ENCODE measurements at regions not wholly inside any gene's neighbourhood (a gene's known extent, or its start where the extent isn't known, plus 50 kb on each side); places are given as distances from the start of the nearest gene placed in this dataset.

DNA sequence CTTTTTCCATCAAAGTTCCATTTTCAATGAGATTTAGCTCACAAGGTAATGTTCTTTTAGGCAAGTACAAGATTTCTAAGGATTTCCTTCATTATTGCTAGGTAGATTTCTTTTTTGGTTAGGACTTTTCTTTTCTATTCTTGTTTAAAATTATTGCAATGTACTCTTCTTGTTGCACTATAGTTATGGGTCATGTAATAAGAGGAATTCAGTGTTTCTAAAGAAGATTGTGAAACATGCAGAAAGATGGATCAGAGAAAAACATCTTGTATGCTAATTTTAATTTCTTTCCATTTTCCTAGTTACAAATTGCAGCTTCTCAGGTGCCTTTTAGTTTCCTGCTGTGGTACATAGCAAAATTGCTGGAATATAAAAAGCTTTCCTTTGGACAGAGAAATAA lies 56.1 kb downstream of the BTG1 start:
- TF ChIP-seq GATA3 (IDR thresholded peaks at IDR 0.05; ENCODE audit: low read depth, low read length), result no peak
- no peak for TF ChIP-seq GATA2 (IDR thresholded peaks at IDR 0.05; ENCODE audit: low read depth, low read length)

DNA sequence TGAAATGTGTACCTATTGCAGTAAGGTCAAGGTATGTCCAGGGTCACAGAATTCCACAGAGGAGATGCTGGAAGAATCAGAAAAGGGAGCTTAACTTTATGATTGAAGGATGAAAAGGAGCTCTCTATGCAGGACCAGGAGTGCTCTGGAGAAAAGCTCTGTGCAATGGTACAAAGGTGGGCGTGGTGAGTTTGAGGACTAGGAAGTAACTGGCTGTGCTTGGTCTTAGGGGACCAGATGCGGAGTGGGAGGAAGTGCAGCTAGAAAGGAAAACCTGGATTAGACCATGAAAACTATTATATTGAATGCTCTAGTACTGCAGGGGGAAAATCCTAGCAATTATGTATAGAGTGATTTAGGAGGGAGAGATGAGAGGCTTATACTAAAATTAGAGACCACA lies 56.8 kb downstream of the BTG1 start:
- no peak for TF ChIP-seq GATA3 (IDR thresholded peaks at IDR 0.05; ENCODE audit: low read depth, low read length)
- no peak for TF ChIP-seq GATA2 (IDR thresholded peaks at IDR 0.05; ENCODE audit: low read depth, low read length)

DNA sequence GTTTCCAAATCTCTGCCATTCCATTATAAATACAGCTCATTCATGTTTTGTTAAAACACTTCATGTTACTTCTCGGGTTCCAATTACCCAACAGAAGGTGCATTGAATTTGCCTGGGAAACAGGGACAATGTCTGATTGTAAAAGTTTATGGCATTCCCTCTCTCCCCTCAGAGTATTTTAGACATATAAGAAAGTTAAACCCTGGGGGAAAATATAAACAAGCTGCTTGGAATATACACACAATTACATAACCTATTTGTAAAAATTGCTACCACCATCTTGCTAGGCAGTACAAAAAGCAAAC lies 60.0 kb downstream of the BTG1 start:
- TF ChIP-seq GATA3 (IDR thresholded peaks at IDR 0.05; ENCODE audit: low read depth, low read length) (no peak), GATA2 (IDR thresholded peaks at IDR 0.05; ENCODE audit: low read depth, low read length) (no peak)

DNA sequence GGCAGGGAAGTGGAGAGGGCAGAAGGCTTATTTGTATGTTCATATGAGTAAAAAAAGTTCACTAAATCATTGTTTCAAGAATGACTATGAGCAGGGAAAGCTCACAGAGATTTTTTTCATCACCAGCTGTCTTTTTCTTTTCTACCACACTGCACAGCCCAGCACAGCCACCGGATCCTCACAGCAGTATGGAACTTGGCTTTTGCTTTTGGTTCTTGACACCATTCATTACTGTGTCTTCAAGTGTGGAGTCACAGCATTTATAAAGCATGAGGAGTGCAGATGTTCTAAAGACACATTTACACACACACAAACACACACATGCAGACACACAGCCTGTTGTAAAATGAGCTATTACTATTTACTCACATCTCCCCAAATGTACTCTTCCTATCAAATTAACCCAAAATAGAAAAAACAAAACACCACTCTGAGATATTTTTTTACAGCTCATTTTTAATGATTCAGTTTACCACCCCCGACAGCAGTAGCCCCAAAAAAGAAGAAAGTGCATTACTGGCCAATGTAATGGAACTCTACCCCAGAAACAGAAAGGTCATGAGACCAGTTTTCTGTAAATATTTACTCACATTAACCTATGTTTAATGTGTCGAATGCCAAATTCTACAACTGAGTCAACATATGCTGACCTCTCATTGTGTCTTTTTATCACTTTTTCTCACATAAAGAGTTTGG lies 60.5 kb downstream of the BTG1 start:
- TF ChIP-seq GATA3 (IDR thresholded peaks at IDR 0.05; ENCODE audit: low read depth, low read length) (no peak), GATA2 (IDR thresholded peaks at IDR 0.05; ENCODE audit: low read depth, low read length) (no peak)

DNA sequence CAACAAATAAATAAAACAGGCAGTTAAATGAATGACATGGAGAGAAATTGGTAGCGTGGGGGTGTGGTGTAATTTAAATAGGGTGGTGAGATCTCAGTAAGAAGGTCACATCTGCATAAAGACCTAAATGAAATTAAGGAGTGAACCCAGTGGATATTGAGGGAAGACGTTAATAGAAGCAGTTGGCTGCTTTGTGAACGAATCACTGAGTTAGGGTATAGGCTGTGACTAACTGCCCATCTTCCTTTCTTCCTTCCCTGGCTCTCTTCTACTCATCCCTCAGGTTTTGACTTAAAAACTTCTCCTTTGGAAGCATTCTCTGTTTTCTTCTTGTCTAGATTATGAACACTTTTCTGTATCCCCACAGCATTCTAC lies 64.7 kb downstream of the BTG1 start:
- no peak for TF ChIP-seq GATA3 (IDR thresholded peaks at IDR 0.05; ENCODE audit: low read depth, low read length)
- TF ChIP-seq GATA2 (IDR thresholded peaks at IDR 0.05; ENCODE audit: low read depth, low read length), result no peak

DNA sequence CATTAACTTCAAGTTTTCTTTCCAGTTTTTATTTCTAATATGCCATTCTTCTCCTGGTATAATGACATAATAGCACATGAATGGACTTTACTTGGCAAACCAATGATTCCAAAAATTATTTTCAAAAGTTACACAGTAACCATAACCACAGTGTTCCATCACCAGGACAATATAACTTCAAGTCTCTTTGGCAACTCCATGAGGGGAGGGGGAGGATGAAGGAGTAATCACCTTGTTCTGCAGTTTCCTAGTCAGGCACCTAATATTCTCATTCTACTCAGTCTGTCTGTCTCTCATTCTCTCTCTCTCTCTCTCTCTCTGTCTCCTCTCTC lies 66.6 kb downstream of the BTG1 start:
- no peak for TF ChIP-seq GATA2 (IDR thresholded peaks at IDR 0.05; ENCODE audit: low read depth, low read length)
- no peak for TF ChIP-seq GATA3 (IDR thresholded peaks at IDR 0.05; ENCODE audit: low read depth, low read length)

DNA sequence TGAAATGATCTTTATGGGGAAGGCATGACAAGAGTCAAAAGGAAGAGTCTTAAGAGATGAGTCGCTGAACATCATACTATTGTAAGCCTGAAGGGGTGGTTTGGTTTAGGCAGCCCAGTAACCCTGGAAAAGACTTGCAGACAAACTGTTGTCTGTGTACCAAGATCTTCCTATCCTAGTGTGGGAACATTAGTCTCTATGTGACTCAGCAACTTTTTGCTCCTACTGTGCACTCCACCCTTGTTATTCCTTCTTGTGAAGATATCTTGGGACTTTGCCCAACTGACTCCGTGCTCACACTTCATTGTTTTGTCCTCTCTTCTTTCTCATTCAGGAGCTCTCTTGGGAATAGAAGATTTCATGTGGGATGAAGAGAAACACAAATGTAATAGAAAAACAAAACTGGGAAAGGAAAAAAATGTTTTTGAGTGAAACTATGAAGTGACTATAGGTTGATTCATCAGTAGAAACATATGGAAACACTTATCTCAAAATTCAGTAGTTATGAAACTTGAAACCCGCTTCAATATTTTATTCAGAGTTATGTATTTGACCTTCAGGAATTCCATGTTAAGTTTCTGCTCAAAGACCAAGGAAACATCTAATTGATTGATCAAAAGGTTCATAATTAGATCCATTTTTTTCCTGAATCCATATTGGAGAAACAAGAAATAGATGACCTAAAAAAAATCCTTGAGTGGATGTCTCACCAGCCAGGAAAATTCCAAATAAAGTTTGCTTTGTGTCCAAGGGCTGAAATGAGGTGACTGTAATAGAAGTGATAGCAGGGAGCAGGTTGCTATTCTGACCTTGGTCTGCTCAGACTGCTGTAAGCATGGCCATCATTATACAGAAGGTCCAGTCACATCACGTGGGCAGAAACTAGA lies 67.2 kb downstream of the BTG1 start:
- TF ChIP-seq GATA2 (IDR thresholded peaks at IDR 0.05; ENCODE audit: low read depth, low read length) (no peak), GATA3 (IDR thresholded peaks at IDR 0.05; ENCODE audit: low read depth, low read length) (no peak)

DNA sequence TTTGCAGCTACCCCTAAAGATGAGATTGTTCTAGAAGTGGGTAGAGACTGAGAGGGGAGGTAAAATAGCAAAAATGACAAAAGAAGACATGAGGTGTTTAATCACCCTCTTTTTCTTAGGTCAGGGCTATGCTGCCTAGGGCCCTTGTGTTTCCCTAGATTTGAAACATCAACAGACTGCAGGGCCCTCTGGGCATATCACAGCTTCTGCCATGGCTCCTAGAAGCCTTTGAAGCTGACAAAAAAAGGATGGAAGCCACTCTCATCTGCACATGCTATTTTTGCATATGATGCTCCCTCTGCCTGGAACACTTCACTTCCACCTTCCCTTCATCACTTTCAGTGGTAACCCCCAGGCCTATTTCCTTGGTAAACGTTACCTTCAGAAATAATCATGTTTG lies 68.1 kb downstream of the BTG1 start:
- TF ChIP-seq GATA3 (IDR thresholded peaks at IDR 0.05; ENCODE audit: low read depth, low read length) (no peak), GATA2 (IDR thresholded peaks at IDR 0.05; ENCODE audit: low read depth, low read length) (no peak)

DNA sequence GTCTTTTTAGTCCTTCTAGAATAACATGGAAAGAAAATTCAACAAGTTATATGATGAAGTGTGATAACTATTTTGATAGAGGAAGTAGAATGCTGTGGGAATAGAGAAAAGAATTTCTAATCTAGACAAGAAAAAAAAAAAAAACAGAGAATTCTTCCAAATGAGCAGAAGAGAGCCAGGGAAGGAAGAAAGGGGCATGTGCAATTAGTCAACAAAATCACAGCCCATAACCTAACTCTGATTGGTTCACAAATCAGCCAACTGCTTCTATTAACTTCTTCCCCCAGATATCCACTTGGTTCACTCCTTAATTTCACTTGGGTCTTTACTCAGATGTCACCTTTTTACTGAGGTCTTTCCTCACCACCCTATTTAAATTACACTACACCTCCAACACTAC lies 69.5 kb downstream of the BTG1 start:
- no peak for TF ChIP-seq GATA2 (IDR thresholded peaks at IDR 0.05; ENCODE audit: low read depth, low read length)
- no peak for TF ChIP-seq GATA3 (IDR thresholded peaks at IDR 0.05; ENCODE audit: low read depth, low read length)

DNA sequence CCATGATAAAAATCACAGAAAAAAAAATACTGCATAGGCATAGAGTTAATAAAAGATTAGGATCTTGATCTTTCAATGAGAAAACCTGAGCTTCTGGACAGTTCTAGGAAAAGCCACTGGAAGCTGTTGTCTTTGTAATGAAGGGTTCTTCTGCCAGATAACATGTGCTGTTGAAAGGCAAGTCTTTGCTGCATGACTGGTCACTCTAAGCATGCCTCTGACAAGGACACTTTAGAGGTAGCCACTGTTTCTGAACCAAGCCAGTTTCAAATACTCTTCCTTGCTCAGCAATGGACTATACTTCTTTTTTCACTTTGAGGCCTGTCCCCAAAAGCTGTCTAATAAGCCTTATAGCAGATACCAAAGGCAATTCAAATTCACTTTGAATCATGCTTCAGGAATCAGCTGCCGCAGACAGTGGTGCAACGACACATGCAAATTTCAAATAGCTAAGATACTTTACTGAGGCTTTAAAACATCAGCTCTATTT lies 70.2 kb downstream of the BTG1 start:
- TF ChIP-seq GATA2 (IDR thresholded peaks at IDR 0.05; ENCODE audit: low read depth, low read length) (no peak), GATA3 (IDR thresholded peaks at IDR 0.05; ENCODE audit: low read depth, low read length) (no peak)

DNA sequence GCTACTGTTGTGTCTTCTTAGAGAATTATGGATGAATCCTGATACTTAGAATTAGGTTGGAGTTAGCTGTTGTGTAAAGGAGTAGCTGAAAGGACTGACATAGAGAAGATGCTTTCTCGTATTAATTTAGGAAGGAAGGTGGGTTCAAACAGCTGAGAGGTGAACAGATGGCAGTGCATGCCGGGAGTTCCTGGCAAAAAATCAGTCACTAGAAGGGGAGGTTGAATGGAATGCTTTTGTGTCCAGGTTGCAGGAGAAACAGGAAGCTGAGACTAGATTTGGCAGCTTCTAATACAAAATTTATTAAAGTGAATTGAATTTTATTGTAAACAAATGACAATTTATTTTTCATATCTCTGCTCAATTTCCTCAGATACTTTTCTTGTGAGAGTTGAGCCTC lies 70.8 kb downstream of the BTG1 start:
- no peak for TF ChIP-seq GATA3 (IDR thresholded peaks at IDR 0.05; ENCODE audit: low read depth, low read length)

DNA sequence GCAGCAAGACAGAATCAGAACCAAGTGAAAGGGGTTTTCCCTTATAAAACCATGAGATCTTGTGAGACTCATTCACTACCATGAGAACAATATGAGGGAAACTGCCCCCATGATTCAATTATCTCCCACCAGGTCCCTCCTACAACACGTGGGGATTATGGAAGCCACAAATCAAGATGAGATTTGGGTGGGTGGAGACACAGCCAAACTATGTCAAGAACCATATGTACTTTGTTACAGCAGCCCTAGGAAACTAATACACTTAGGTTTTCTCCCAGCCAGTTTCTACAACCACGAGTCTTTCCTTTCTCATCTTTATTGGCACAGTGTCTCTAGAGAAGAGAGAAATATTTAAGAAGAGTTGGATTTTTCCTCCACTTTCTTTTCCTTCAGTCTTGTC lies 72.6 kb downstream of the BTG1 start:
- no peak for TF ChIP-seq GATA3 (IDR thresholded peaks at IDR 0.05; ENCODE audit: low read depth, low read length)
- TF ChIP-seq GATA2 (IDR thresholded peaks at IDR 0.05; ENCODE audit: low read depth, low read length), result no peak

DNA sequence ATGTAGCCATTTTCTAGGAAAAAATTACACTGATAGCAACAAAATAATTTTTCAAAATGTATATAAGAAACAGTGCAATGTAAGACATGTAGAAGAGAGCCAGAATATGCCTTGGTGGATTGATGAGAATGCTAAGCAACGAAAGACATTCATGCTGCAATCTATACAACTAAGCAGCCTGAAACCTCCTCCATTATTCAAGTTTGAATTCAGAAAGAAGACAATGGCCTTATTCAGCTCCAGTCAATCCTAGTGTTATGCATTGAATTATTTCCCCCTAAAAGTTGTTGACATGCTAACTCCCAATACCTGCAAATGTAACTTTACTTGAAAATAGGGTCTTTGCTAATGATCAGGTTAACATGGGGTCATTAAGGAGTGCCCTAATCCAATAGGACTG lies 73.5 kb downstream of the BTG1 start:
- TF ChIP-seq GATA2 (IDR thresholded peaks at IDR 0.05; ENCODE audit: low read depth, low read length), result no peak
- TF ChIP-seq GATA3 (IDR thresholded peaks at IDR 0.05; ENCODE audit: low read depth, low read length), result no peak

DNA sequence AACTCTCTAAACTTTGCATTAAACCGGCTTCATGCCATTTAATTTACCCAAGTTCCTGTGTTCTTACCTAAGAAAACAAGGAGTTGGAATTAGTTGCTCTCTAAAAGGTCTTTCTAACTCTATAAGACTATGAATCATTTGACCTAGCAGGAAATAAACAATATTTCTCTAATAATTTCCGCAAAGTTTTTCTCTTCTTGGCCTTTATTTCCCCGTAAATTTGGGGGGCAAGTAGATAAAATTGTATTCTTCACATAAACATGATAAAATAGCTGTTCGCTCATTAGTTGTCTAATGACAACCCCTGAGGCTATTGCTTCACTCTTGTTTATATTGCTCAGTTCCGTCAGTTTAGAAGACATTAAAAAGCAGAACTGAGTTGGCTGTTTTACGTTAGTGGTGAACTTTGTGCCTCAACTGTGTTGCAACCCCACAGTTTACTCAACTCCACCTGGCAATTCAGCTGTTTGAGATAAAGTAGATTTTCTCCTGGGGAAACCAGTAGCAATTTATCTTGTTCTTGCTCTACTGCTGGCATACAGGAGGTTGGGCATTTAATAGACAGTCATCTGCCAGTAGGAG lies 74.7 kb downstream of the BTG1 start:
- TF ChIP-seq GATA3 (IDR thresholded peaks at IDR 0.05; ENCODE audit: low read depth, low read length), result no peak
- TF ChIP-seq GATA2 (IDR thresholded peaks at IDR 0.05; ENCODE audit: low read depth, low read length), result no peak
